Upper lobe of left lung (tissue), 6 donors: ENCODE measurements at regions not wholly inside any gene's neighbourhood (a gene's known extent, or its start where the extent isn't known, plus 50 kb on each side); places are given as distances from the start of the nearest gene placed in this dataset.

Source experiments
- ATAC-seq, 2 donors: fragments of 200-7000 bp; cut with Tn5 transposase; one replicate each; pipeline ENCODE4 v1.9.1; 2022; ENCODE audit warnings: mild to moderate bottlenecking in 2 of 2, moderate library complexity in 2 of 2; ENCODE audit not compliant: low FRiP score in 2 of 2
- DNase-seq, 2 donors: peaks; one replicate each; pipeline ENCODE4 v3.0.0-alpha.2; 2019 to 2020
- H3K27ac ChIP-seq, 4 donors: fragments of 200-600 bp; sonication (generic); one replicate each; pipeline ENCODE4 v1.5.1; 2016 to 2019
- H3K27me3 ChIP-seq, 4 donors: fragments of 200-600 bp; sonication (generic); one replicate each; pipeline ENCODE4 v1.5.1; 2017 to 2019
- H3K36me3 ChIP-seq, 4 donors: fragments of 200-600 bp; sonication (generic); one replicate each; pipeline ENCODE4 v1.5.1; 2016 to 2019
- H3K4me1 ChIP-seq, 4 donors: fragments of 200-600 bp; sonication (generic); one replicate each; pipeline ENCODE4 v1.5.1; 2018 to 2019
- H3K4me3 ChIP-seq, 4 donors: fragments of 200-600 bp; sonication (generic); one replicate each; pipeline ENCODE4 v1.5.1; 2017 to 2019; ENCODE audit warnings: mild to moderate bottlenecking in 2 of 4, moderate library complexity in 1 of 4
- H3K9me3 ChIP-seq, 4 donors: fragments of 200-600 bp; sonication (generic); one replicate each; pipeline ENCODE4 v1.5.1; 2018 to 2019
- CTCF ChIP-seq, 6 experiments: fragments of 450-650 bp in 4 of 6; fragments of 200-600 bp in 2 of 6; sonication (generic) in 2 of 6; IDR thresholded peaks; one replicate each; pipeline ENCODE4 v1.5.1; 2016 to 2019; ENCODE audit warnings: antibody characterized with exemption in 6 of 6
- EP300 ChIP-seq, 4 donors: sonication (generic); formaldehyde crosslinking; IDR thresholded peaks; one replicate each; pipeline ENCODE4 v1.5.1; 2017; ENCODE audit warnings: antibody characterized with exemption in 4 of 4, control low read depth in 2 of 4
- POLR2A ChIP-seq, 4 donors: fragments of 450-650 bp; IDR thresholded peaks; one replicate each; pipeline ENCODE4 v1.5.1; 2016 to 2017; ENCODE audit warnings: antibody characterized with exemption in 4 of 4, mild to moderate bottlenecking in 2 of 4
- POLR2AphosphoS5 ChIP-seq, 2 donors: sonication (generic); formaldehyde crosslinking; IDR thresholded peaks; one replicate each; pipeline ENCODE4 v1.5.1; 2017; ENCODE audit warnings: antibody characterized with exemption in 2 of 2
- whole genome bisulfite sequencing, 2 donors: methylation state at CpG; one replicate each; pipeline ENCODE4 v1.1.5; 2017 to 2018; 5-methylcytosine and 5-hydroxymethylcytosine counted together
- donor health status: DM: no; HTN: no; CAD: no; lungs with moderate emphysema.
- donor health status: DM: no; HTN: yes; CAD: no; lungs with severe emphysema.

GRCh38 chr13:61873717-61874116 lies 458.1 kb upstream of the PCDH20 start:
- H3K4me1 ChIP-seq: no peaks in the 10 kb centered on the region
- no peaks in the 10 kb centered on the region for H3K36me3 ChIP-seq
- no peak overlapping the region for H3K27ac ChIP-seq
- H3K4me3 ChIP-seq: no peak overlapping the region
- H3K9me3 ChIP-seq: peaks cover 0 to 23% (median 0%) of the 10 kb centered on the region in 4 donors
- ATAC-seq: no peak
- no peak for DNase-seq
- TF ChIP-seq POLR2A (IDR thresholded peaks at IDR 0.05) (no peak), EP300 (IDR thresholded peaks at IDR 0.05) (no peak), CTCF (IDR thresholded peaks at IDR 0.05) (no peak), POLR2AphosphoS5 (IDR thresholded peaks at IDR 0.05) (no peak)
- H3K27me3 ChIP-seq: no peaks in the 10 kb centered on the region

- ATAC-seq (no peak), DNase-seq (no peak)
- Histone ChIP-seq H3K27ac (no peak overlapping the region), H3K36me3 (no peaks in the 10 kb centered on the region), H3K4me1 (no peaks in the 10 kb centered on the region), H3K9me3 (no peaks in the 10 kb centered on the region), H3K4me3 (no peak overlapping the region), H3K27me3 (no peaks in the 10 kb centered on the region)
- 70 to 87% methylated on average over 3 of the region's 3 CpGs for WGBS, 2 donors
- TF ChIP-seq CTCF (IDR thresholded peaks at IDR 0.05): no peak
- no peak for TF ChIP-seq POLR2A (IDR thresholded peaks at IDR 0.05)
- no peak for TF ChIP-seq EP300 (IDR thresholded peaks at IDR 0.05)
- TF ChIP-seq POLR2AphosphoS5 (IDR thresholded peaks at IDR 0.05): no peak
Observed at GRCh38 chr13:61857198-61857597, 441.5 kb upstream of the PCDH20 start.

- WGBS, 2 donors: 72 to 76% methylated on average over 5 of the region's 5 CpGs
- H3K4me3 ChIP-seq: no peak overlapping the region
- no peak for ATAC-seq
- H3K9me3 ChIP-seq: no peaks in the 10 kb centered on the region
- no peaks in the 10 kb centered on the region for H3K27me3 ChIP-seq
- H3K4me1 ChIP-seq: no peaks in the 10 kb centered on the region
- H3K27ac ChIP-seq: no peak overlapping the region
- no peak for DNase-seq
- no peaks in the 10 kb centered on the region for H3K36me3 ChIP-seq
- TF ChIP-seq CTCF (IDR thresholded peaks at IDR 0.05) (no peak), POLR2A (IDR thresholded peaks at IDR 0.05) (no peak), EP300 (IDR thresholded peaks at IDR 0.05) (no peak), POLR2AphosphoS5 (IDR thresholded peaks at IDR 0.05) (no peak)
Observed at GRCh38 chr13:61852116-61852619, 436.5 kb upstream of the PCDH20 start.

- no peaks in the 10 kb centered on the region for H3K27me3 ChIP-seq
- TF ChIP-seq POLR2AphosphoS5 (IDR thresholded peaks at IDR 0.05) (no peak), EP300 (IDR thresholded peaks at IDR 0.05) (no peak), POLR2A (IDR thresholded peaks at IDR 0.05) (no peak), CTCF (IDR thresholded peaks at IDR 0.05) (no peak)
- H3K27ac ChIP-seq: no peak overlapping the region
- WGBS, 2 donors: 80 to 83% methylated on average over 3 of the region's 3 CpGs
- no peaks in the 10 kb centered on the region for H3K9me3 ChIP-seq
- no peak for ATAC-seq
- no peak overlapping the region for H3K4me3 ChIP-seq
- H3K4me1 ChIP-seq: no peaks in the 10 kb centered on the region
- H3K36me3 ChIP-seq: no peaks in the 10 kb centered on the region
- DNase-seq: no peak
Observed at GRCh38 chr13:61850794-61851193, 435.1 kb upstream of the PCDH20 start.

GRCh38 chr13:61838568-61838967 lies 422.9 kb upstream of the PCDH20 start:
- ATAC-seq: no peak
- no peak overlapping the region for H3K4me3 ChIP-seq
- WGBS, 2 donors: 71 to 77% methylated on average over 2 of the region's 2 CpGs
- H3K36me3 ChIP-seq: no peaks in the 10 kb centered on the region
- H3K9me3 ChIP-seq: no peaks in the 10 kb centered on the region
- no peaks in the 10 kb centered on the region for H3K27me3 ChIP-seq
- no peak for DNase-seq
- no peak overlapping the region for H3K27ac ChIP-seq
- no peaks in the 10 kb centered on the region for H3K4me1 ChIP-seq
- TF ChIP-seq POLR2AphosphoS5 (IDR thresholded peaks at IDR 0.05) (no peak), EP300 (IDR thresholded peaks at IDR 0.05) (no peak), POLR2A (IDR thresholded peaks at IDR 0.05) (no peak), CTCF (IDR thresholded peaks at IDR 0.05) (no peak)
